Fibroblast of villous mesenchyme (primary cell): ENCODE measurements at regions not wholly inside any gene's neighbourhood (a gene's known extent, or its start where the extent isn't known, plus 50 kb on each side); places are given as distances from the start of the nearest gene placed in this dataset.
A peak's percentile ranks its signal among the peaks of the same experiment; 100 is the strongest.

Source experiments
- DNase-seq: peaks from one replicate; pipeline ENCODE4 v3.0.0-alpha.2; 2010; ENCODE audit warnings: low read depth
- H3K4me3 ChIP-seq: 2 replicates; pipeline ENCODE4 v1.5.1; 2011; ENCODE audit warnings: low read depth, mild to moderate bottlenecking, low read length
- CTCF ChIP-seq: IDR thresholded peaks from 2 replicates; pipeline ENCODE4 v1.5.1; 2012; ENCODE audit warnings: low read depth, mild to moderate bottlenecking, low read length; ENCODE audit not compliant: insufficient read depth

DNA sequence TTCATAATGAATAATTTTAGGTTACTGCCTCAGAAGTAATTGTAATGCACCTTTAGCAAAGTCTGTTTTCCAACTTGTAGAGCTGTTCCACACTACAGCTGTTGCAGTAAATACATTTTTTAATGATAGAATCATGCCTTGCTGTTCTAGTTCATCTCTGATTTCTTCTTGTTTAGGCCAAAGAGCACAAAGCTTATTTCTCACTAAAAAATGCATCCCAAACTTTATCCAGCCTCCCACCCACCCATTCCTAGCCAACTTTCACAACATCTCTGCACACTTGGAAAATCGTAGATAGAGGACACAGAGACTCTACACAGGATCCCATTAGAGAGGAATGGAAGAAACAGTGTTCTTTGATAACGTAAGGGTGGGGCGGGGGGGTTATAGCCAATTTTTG is 252.2 kb upstream of the DYNLRB2 start:
- no peak for TF ChIP-seq CTCF
- no peak for DNase-seq
- no peak overlapping the region for H3K4me3 ChIP-seq

GRCh38 chr16:80287674-80288073 is 253.1 kb upstream of the DYNLRB2 start:
- no peak for DNase-seq
- no peak overlapping the region for H3K4me3 ChIP-seq
- no peak for TF ChIP-seq CTCF

DNA sequence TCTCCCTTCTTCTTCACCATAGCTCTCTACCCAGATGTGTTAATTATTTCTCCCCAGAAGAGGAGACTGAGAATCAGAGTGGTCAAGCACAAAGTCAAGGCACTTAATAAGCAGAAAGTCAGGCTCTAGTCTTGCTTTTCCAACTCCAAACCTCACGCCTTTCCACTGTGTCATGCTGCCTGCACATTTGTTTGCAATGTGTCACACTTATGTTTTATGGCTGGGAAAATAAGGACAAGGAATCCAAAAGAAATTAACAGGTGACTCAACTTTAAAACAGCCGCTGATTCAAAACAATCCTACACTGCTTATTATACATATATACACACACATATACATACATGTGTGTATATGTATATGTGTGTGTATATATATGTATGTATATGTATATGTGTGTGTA is 255.7 kb upstream of the DYNLRB2 start:
- TF ChIP-seq CTCF: no peak
- DNase-seq: peak; percentile 59
- H3K4me3 ChIP-seq: no peak overlapping the region

DNA sequence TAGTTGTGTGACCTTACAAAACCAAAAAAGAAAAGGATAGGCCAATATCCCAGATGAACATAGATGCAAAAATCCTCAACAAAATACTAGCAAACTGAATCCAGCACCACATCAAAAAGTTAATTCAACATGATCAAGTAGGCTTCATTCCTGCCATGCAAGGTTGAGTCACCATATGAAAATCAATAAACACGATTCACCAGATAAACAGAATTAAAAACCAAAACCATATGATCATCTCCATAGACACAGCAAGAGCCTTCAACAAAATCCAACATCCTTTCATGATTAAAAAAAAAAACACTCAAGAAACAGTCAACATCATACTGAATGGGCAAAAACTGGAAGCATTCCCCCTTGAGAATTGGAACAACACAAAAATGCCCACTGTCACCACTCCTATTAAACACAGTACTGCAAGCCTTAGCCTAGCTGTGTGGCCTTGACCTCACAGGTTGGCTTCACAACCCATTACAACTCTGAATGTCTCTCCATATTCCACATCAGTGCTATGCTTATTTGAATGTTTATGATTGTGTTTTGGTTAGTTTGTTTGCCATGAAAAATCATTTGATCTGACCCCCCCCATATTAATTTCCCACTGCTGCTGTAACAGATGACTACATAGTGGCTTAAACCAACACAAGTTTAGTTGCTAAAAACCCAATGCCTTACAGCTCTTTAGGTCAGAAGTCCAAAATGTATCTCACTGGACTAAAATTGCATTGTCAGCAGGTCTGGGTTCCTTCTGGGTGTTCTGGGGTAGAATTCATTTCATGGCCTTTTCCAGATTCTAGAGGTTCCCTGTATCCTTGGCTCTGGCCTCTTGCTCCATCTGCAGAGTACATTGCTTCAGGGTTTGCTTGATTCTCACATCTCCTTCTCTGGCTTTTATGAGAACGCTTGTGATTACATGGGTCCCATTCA is 257.1 kb upstream of the DYNLRB2 start:
- no peak for DNase-seq
- no peak overlapping the region for H3K4me3 ChIP-seq
- no peak for TF ChIP-seq CTCF

GRCh38 chr16:80280557-80280956 is 260.2 kb upstream of the DYNLRB2 start:
- no peak overlapping the region for H3K4me3 ChIP-seq
- DNase-seq: no peak
- no peak for TF ChIP-seq CTCF

- no peak for TF ChIP-seq CTCF
- H3K4me3 ChIP-seq: no peak overlapping the region
- DNase-seq: no peak
Measured at GRCh38 chr16:80279656-80280055, 261.1 kb upstream of the DYNLRB2 start.
